ENCODE measurements at regions not wholly inside any gene's neighbourhood (a gene's known extent, or its start where the extent isn't known, plus 50 kb on each side); places are given as distances from the start of the nearest gene placed in this dataset.
"Not testable (repeated sequence)": the region's sequence is repeated elsewhere in the genome, so short reads cannot be mapped to it uniquely, and the experiment has no call there.

DNA sequence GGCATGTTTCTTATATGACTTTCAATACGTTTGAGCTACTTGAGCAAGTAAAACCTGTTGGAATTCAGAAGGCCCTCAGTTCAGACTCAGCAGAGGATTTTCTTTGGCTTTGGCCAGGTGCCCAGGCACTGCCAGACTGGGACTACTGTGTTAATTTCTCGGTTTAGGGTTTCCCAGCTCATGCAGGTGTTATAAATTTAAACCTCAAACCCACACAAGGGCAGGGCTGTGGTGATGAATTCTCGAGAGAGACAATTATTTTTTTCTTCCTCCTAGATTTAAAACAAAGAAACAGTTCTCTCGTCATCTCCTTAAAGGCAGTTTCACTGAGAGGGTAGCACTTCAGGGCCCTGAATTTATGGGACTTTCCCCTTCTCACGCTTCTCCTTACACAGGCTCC lies 406.0 kb upstream of the PIK3R1 start:
- DNase-seq (ENCODE audit: low spot score), result no peak

DNA sequence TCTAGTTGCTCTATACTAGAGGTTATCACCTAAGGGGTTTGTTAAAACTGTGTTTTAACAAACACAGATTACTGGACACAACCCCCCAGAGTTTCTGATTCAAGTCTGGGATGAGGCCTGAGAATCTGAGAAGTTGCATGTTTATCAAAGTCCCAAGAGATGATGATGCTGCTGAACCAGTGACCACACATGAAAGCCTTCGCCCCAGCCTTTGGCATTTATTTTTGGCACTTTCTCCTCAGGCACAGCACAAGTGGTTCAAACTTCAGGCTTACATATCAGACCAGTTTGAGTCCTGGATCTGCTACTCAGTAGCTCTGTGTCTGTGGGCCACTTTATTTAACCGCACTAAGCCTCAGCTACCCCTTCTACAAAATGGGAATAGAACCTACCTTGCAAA lies 407.2 kb upstream of the PIK3R1 start:
- DNase-seq (ENCODE audit: low spot score), result no peak

DNA sequence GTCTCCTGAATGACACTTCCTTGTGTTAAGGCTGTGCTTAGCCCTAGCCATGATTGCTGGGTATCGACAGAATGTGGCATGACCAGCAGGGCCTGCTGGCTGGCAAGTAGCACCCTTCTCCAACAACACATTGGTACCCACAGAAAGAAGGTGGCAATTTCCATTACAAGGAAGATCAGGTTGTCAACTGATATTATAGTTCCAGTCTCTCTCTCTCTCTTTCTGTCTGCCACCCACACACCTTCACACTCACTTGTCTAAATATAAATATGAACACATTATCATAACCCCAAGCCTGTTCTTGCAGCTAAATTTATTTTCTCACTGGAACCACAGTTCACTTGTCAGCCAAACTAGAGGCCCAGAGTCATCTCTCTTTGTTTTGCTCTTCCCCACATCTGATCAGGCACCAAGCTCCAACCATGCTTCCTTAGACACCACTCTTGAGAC lies 408.1 kb upstream of the PIK3R1 start:
- no peak for DNase-seq (ENCODE audit: low spot score)

DNA sequence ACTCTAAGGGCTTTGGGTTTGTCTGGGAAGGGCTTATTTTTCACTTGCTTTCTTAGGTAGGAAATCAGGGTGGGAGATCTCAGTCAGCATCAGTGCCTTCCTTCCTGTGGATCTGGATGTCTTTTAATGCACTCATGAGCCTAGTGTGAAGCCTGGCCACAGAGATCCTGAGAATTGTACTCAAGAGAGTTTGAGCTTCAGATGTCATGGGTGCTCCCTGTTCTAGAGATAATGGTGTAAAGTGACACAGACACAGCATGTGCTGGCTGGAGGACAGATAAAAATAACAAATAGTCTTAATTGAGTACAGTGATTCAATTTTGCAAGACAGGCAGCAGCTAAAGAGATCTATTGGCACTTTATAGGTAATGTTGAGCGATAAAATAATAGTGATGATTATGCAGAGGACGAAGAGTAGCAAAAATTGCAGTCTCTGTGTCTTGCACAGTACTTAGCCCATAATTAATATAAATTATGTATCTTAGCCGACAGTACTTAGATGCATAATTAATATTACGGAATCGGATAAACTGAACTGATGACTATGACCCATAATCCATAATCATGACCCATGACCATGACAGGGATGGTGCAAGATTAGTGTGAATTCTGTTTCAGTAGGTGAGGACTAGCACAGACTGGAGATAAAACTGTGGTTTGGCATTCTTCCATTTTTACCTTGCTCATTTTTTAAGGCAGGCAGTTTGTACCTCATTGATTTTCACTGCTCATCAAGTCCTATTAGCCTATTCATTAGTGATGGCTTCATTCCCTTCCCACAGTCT lies 408.7 kb upstream of the PIK3R1 start:
- DNase-seq (ENCODE audit: low spot score), result no peak

DNA sequence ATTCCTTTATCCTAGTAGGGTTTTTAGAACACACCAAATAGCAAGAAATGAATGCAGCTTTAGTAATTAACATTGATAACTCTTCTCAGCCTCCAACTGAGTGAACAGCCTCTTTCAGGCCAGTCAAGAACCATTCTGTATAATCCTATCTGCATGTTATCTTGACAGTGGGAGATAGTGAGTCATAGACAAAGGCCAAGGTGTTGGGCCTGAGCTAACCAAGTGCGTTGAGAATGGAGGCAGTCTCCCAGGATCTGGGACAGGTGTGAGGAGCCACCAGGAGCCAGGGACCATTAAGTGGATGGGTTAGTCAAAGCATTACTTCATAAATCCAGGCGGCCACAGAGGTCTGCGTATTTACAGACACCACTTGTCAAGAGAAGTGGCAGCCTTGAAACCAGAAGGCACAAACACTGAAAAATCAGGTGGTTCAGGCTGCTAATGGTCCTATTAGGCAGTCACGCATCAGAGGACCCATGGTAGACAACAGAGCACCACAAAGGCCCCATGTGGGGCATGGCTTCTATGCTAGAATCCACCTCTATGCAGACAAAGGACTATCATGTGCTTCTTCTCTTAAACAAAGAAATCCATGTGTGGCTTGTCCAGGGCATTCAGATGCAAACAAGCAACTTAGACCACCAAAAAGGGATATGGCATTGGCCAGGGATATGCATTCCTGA lies 409.7 kb upstream of the PIK3R1 start:
- no peak for DNase-seq (ENCODE audit: low spot score)

DNA sequence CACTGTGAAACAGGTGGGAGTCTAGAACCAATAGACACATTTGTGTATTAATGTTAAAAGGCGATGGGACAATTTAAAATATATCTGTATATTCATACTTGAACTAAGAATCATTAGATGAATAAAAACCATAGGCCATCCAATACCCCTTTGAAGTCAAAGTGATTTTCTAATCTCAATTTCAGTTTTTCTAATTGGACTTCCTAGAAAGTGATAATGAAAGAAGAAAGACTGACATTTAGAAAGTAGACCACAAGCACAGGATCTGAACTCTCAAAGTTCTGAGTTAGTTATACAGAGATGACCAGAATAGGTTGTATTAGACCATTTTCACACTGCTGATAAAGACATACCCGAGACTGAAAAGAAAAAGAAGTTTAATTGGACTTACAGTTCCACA lies 412.8 kb upstream of the PIK3R1 start:
- DNase-seq (ENCODE audit: low spot score), result no peak

DNA sequence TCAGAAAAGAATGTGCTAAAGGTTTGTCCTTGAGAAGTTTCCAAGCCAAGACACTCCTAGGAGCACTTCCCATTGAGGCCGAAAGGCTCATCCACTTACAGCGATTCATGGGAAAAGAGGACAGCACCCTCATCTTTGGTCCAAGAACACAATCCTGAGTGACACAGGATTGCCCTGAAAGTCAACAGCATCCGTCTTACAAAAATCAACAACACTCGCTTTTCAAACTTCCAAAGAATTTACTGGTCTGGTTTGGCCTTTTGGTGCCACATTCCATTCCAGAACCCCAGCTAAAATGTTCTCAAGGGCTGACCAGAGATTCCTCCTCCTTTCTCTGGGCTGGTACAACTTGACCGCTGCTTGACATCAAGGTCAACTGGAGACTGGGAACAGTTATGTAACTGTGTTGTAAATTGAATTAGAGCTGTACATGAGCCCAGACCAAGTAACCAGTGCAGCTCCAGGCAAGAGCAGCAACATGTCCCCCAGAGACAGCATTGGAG lies 415.8 kb upstream of the PIK3R1 start:
- DNase-seq (ENCODE audit: low spot score), result no peak

DNA sequence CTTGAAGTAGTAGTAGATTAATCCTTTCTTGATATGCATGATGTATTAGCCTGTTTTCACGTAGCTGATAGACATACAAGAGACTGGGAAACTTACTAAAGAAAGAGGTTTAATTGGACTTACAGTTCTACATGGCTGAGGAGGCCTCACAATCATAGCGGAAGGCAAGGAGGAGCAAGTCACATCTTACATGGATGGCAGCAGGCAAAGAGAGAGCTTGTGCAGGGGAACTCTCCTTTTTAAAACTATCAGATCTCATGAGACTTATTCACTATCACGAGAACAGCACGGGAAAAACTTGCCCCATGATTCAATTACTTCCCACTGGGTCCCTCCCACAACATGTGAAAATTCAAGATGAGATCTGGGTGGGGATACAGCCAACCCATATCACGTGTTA lies 417.1 kb upstream of the PIK3R1 start:
- not testable (repeated sequence) for DNase-seq (ENCODE audit: low spot score)

DNA sequence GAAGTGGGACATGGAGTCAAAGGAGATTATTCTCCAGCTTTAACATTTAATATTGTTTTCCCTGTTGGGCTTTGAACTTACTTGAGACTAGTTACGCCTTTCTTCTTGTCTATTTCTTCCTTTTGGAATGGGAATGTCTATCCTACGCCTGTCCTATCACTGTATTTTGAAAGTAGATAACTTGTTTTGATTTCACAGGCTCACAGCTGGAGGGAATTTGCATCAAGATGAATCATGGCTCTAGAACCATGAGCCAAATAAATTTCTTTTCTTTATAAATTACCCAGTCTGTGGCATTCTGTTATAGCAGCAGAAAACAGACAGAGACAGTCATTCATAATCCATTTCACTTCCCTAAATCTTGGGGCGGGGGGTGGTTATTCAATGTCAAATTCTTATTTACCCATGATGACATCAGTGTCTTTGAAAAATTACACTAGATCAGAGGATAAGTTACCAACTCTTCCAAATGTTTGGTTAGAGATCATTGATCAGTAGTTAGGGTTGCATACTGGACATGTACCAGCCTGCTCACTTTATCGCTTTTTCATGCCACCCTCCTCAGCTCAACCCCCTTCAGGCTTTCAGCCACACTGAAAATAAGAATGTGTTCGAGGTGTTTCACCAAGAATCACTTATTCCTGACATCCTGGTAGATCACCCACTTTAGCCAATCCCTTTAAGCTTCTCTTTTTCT lies 419.6 kb upstream of the PIK3R1 start:
- DNase-seq (ENCODE audit: low spot score), result no peak

DNA sequence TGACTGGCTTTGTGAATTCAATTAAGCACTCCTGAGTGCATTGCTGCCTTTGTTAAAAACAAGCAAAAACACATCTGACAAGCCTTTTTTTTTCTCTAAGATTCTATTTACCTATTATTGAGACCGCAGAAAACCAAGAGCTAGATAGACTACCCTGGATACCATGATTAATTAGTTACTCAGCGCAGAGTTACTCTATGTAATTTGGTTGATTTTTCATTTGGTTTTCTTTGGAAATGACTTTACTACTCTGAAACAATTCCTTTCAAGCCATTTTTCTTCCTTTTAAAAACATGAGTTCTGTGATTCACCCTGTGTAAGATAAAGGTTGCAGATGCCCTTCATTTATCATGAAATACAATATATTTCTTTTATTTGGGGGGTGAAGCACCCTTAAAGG lies 421.6 kb upstream of the PIK3R1 start:
- no peak for DNase-seq (ENCODE audit: low spot score)

DNA sequence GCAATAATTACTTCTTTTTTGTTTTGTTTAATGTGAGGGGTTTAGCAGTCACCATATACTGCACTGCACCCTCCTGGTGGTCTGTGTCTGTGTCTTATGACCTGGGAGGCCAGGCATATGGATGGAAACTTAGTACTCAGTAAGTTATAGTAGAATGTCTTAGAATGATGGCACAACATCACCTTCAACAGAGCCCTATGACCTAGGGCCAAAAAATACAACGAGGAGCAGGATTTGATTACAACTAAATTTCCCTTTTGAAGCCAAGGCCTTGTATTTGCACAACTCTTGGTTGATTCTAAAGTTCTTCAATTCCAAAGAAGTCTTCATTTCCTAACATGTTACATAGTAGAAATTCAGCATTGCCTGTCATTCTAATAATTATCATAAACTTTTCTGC lies 422.1 kb upstream of the PIK3R1 start:
- DNase-seq (ENCODE audit: low spot score), result no peak

DNA sequence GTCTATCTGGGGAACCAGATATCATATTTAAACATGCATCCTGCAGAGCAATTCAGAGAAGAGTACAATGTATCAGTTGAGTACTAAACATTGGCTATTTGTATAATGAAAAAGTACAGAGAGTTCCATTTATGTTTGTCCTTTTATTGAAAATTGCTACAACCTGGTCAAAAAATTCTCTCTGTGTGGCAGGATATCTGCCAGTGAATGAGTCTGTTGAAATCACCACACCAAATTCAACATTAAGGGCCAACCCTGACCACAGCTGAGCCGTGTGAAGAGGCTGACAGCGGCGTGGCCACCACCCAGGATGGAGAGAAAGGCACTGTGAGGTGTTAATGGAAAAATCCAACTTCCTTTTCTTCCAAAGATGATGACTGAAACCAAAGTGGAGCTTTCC lies 422.7 kb upstream of the PIK3R1 start:
- no peak for DNase-seq (ENCODE audit: low spot score)

DNA sequence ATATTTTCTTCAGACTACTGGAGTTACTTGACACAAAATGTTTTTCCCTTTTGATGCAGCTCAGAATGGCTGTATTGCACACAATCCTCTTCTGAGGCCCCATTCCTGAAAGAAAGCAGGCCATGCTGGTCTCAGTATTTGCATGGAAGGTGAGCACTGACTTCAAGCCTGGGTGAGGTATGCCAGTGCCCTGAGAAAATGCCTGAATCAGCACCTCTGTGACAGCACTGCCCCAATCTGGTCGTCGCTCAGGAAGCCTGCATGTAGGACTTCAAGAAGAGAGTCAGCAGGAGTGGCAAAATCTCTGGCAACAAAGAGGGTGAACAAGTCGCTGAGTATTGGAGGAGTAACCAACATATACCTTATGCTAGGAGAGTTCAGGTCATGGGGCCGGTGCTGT lies 425.2 kb upstream of the PIK3R1 start:
- DNase-seq (ENCODE audit: low spot score), result no peak

DNA sequence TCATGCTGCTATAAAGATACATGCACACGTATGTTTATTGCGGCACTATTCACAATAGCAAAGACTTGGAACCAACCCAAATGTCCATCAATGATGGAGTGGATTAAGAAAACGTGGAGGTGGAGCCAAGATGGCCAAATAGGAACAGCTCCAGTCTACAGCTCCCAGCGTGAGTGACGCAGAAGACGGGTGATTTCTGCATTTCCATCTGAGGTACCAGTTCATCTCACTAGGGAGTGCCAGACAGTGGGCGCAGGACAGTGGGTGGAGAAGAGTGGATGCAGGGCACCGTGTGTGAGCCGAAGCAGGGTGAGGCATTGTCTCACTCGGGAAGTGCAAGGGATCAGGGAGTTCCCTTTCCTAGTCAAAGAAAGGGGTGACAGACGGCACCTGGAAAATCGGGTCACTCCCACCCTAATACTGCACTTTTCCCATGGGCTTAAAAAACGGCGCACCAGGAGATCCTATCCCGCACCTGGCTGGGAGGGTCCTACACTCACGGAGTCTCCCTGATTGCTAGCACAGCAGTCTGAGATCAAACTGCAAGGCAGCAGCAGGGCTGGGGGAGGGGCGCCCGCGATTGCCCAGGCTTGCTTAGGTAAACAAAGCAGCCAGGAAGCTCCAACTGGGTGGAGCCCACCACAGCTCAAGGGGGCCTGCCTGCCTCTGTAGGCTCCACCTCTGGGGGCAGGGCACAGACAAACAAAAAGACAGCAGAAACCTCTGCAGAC lies 435.5 kb upstream of the PIK3R1 start:
- DNase-seq (ENCODE audit: low spot score), result not testable (repeated sequence)

DNA sequence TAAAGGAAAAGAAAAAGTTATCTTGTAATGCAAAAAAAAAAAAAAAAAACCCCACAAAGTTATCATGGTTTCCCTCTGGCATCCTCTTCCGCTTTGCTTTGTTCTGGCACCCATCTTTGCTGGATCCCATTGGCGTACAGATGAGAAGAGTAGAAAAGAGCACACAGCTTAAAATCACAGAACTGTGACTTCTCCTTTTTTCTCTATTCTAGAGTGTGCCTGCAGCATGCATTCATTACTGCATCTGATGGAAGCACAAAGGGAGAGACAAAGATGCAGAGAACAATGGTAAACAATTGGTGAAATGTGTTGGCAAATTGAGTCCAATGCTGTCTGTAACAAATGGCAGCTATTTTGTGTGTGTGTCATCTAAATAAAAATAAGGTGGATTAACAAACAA lies 440.8 kb upstream of the PIK3R1 start:
- DNase-seq (ENCODE audit: low spot score), result no peak

DNA sequence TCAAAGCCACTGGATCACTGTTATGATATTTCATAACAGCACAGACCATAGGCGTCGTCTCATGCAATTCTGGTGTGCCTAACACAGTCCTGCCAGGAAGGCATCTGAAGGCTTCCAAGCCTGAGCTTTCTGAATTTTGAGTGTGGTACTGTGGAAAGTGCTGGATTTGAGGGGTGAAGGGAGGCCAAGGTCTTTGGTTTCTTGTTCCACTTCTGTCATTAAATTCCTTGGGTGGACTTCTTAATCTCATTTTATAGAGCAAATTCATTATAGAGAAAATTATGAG lies 441.3 kb upstream of the PIK3R1 start:
- DNase-seq (ENCODE audit: low spot score), result no peak

DNA sequence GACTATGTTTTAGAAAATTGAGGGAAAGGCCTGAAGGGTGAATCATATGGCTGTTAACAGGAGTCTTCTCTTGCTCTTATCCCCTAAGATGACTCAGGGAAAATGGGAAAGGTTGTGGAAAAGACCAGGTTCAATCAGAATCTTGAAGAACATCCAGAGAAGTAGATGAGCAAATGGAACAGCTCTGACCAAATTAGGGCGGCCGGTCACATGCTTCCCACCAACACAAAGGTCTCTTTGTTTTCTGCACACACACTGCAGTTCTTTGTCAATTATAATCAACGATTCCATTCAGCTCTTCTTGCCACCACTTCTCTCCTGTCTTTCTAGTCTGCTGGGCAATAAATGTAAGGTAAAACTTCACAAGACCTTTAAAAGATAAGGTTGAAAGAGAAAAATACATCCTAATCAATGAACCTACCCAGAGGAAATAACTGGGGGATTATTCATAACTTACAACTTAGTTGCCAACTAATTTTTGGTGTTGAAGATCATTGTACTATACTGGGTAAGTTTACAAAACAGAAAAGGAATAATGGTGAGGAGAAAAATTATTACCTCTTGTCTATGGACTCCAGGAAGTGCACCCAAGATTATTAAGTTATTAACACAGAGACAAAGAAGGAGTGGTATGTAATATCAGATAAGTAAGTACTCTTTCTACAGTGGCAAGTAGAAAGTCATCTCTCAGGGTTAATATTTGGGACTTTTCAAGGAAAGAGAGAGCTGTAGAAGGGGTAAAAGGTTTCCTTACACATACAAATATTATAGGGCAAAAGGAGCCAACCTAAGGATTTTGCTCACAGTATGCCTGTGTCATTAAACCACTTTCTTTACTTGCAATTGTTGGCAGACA lies 441.9 kb upstream of the PIK3R1 start:
- no peak for DNase-seq (ENCODE audit: low spot score)

DNA sequence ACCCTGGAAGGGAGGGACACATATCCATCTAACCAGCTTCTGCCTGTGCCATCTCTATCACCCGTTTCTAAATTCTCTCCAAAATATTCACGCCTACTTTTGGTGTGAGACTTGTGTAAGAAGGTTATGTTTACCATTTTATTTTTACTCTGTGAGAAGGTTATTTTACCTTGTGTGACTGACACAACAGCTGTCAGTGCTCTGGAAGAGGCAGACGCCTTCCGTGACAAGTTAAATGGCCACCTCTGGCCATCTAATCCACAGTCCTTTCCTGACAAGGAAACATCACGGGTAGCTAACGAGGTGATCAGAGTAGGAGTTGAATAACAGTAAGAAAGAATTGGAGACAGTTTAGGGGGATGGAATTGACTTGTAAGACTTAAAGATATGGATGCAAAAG lies 443.8 kb upstream of the PIK3R1 start:
- DNase-seq (ENCODE audit: low spot score), result no peak

DNA sequence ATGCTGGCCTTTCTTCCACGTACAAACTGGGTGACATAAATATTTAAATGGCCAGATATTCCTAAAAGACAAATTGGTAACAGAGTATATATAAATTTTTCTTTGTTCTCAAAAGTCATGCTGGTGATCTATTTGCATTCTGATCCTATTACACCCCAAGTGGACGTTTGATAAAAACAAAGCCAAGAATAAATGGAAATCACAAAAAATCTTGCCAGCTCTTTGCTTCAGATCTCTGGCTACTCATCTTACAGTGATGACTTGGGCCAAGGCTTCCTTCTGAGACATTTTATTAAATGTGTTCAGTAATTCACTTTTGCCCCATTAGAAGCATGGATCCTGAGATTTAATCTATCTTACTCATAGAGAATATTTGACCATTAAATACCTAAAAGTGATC lies 444.3 kb upstream of the PIK3R1 start:
- DNase-seq (ENCODE audit: low spot score), result no peak

DNA sequence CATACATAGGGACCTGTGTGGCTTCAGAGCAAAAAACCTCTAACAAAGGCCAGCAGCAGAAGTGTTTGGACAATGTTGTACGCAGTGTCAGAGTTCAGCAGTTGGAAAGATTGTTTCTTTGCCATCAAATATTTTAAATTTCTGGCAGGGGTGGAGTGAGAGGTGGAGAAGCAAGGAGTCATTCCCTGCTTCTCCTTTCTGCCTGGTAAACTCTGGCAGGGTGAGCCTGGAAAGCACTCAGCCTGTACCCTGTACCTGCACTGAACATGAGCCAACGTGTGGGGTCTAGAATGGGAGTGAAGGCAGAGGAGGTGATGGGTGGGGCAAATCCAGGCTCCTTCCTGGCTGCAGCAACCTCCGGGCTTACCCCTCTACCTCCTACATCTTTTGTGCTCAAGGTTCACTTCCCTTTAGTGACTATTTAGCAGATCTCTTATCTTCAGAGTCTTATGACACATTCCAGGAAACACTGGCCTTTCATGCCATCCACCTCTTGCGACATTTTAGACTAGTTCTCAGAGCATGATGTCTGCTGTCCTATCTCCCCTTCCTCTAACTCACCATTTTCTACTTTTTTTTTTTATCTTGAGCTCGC lies 445.0 kb upstream of the PIK3R1 start:
- no peak for DNase-seq (ENCODE audit: low spot score)

DNA sequence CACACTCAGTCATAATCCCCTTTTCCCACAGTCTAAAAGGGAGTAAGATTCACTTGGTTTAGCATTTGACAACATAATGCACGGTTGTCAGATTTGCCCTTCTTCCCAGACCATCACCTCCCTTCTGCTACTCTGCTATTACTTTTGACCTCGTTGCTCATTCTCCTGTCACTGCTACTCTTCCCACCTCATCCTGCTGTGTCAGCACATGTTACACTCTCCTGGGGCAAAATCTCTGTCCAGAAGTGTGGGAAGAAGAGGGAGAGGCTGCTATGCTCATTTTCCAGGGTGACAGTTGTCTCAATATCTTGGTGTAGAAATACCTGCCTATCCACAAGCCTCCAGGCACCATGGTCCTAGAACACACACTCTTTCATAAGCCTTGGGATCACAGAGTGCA lies 449.9 kb upstream of the PIK3R1 start:
- DNase-seq (ENCODE audit: low spot score), result no peak

All from ecto neural progenitor cell (in vitro differentiated cells).